Fibroblast of skin of left biceps (primary cell): ENCODE measurements at regions not wholly inside any gene's neighbourhood (a gene's known extent, or its start where the extent isn't known, plus 50 kb on each side); places are given as distances from the start of the nearest gene placed in this dataset.

ENCODE experiments used
- DNase-seq, 2 experiments: peaks; one replicate each; pipeline ENCODE4 v3.0.0-alpha.2; 2013; ENCODE audit warnings: low read depth in 2 of 2

DNA sequence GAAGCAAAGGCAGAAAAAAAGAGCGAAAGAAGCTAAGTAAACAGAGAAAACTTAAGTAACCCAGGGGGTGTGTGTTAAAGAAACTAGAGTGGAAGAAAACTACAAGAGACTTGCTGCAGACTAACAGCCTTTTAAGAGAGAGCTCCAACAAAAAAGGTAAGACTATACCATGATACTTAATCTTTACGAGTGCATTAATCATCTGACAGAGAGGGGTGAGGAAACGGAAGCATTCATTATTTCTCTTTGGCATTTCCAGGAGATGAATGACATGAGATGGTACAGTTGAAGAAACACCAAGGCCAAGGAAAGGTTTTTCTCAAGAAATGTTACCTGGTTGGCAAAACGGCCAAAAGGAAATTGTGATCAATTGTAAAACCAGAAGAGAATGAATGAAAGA lies 906.8 kb downstream of the QKI start:
- DNase-seq: no peak

GRCh38 chr6:164315376-164315775 lies 900.9 kb downstream of the QKI start:
- no peak for DNase-seq

GRCh38 chr6:164308339-164308738 lies 893.8 kb downstream of the QKI start:
- DNase-seq: no peak

- peak in 1 of 2 experiments; percentile 7 for DNase-seq
Observed at GRCh38 chr6:164303102-164303964, 888.8 kb downstream of the QKI start.

- no peak for DNase-seq
Observed at GRCh38 chr6:164296411-164296810, 881.9 kb downstream of the QKI start.

DNA sequence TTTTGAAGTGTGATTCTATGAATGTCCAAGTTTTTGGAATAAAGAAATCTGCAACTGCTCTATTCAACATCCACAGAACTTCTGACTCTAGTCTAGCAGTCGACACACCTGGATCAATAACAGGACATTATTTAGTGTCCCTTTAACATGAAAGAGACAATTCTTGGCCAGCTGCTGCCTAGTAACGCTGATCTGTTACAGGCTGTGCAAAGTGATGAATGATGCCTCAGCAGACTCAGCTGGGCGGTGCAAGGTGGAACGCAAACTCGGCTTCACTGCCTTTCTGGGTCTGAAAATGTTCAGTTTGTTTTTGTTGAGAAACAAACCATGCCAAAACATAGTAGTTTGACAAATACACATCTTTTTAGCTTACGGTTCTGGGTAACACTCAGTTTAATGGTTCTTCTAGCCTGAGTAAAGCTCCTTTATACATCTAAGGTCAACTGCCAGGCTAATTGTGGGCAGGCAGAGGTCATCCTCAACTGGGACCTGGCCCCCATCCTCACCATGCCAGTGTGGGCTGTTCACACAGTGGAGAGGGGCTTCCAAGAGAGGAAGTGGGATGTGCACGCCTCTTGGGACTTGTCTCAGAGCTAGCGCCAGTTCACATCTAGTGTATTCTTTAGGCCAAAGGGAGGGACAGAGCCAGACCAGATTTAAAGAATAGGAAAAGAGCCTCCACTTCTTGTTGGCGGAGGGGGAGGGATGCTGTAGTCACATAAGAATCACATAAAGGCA lies 879.7 kb downstream of the QKI start:
- no peak for DNase-seq

GRCh38 chr6:164291224-164291623 lies 876.7 kb downstream of the QKI start:
- DNase-seq: no peak

DNA sequence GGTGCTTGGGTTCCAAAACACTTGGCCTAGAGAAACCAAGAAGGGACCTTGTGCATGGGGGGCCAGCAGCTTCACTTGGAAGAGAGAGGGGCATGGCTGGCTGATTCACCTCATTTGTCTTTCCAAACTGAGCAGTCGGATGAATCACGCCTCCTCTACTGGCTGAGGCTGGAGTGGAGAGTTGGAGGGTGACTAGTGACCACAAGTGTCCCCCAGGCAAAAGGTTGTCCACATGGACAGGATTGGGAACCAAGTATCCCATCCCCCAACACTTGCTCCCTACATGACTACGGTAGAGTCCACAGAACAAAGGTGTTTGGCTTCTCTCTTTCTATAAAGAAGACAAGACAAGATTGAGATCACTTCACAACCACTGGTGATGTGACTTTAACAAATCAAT lies 875.6 kb downstream of the QKI start:
- DNase-seq: no peak

GRCh38 chr6:164286011-164286410 lies 871.5 kb downstream of the QKI start:
- DNase-seq: no peak

DNA sequence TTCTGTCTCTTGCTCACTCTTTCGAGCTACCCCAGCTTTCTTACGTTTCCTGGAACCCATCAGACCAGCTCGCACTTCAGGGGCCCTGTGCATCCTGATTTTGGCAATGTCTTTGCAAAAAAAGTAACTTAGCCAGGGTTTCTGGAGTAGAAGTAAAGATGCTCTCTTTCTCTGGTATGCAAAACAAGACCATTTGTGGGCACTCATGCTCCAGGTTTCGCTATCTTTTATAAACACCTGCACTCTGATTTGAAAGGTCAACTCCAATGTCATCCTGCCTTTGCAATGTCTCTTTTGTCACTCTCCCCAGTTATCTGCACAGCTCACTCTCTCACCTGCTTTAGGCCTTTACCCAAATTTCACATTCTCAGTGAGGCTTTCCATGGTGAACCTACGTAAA lies 869.1 kb downstream of the QKI start:
- DNase-seq: no peak

- DNase-seq: no peak
Observed at GRCh38 chr6:164276211-164276610, 861.7 kb downstream of the QKI start.

DNA sequence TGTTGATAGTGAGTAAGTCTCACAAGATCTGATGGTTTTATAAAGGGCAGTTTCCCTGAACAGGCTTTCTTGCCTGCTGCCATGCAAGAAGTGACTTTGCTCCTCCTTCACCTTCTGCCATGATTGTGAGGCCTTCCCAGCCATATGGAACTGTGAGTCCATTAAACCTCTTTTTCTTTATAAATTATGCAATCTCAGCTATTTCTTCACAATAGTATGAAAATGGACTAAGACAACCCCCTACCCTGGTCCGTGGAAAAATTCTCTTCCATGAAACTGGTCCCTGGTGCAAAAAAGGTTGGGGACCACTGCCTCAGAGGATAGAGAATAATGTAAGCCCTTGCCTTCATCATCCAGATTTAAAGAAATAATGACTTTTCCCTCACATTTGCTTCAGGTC lies 861.3 kb downstream of the QKI start:
- DNase-seq: no peak

DNA sequence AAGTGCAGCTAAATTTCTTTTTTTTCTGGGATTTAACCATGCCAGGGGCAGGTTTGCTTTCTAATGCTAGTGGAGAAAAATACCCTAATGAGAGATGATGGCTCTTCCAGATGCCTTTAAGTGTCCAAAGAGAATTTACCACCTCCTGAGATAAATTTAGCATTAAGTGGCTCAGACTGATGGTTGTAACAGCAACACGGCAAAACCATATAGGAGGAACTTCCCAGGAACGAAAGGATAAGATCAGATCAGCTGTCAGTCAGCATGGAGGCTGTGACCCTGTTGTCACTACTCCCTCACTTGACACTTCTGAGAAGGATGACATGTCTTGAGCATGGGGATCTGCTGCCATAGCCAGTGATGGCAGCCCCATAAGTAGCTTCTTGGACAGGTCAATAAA lies 860.0 kb downstream of the QKI start:
- DNase-seq: no peak

- no peak for DNase-seq
Observed at GRCh38 chr6:164273491-164273890, 859.0 kb downstream of the QKI start.

DNA sequence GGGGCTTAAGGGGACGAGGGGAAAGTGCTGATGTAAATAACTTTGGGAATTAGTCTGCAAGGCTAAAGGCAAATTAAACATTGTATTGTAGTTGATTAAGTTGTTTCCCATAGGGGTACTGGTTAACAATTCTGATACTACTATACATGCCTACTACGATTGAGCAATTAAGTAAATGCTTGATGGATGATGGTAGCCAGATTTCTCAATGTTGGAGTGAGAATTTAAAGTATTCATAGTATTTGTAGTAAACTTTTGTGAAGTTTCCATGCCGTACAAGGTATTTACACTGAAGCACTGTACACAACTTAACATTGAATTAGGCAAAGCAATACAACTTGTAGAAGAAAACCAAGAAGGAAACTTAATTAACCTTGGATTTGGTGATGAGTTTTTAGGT lies 852.3 kb downstream of the QKI start:
- no peak for DNase-seq

GRCh38 chr6:164262348-164262747 lies 847.8 kb downstream of the QKI start:
- no peak for DNase-seq

DNA sequence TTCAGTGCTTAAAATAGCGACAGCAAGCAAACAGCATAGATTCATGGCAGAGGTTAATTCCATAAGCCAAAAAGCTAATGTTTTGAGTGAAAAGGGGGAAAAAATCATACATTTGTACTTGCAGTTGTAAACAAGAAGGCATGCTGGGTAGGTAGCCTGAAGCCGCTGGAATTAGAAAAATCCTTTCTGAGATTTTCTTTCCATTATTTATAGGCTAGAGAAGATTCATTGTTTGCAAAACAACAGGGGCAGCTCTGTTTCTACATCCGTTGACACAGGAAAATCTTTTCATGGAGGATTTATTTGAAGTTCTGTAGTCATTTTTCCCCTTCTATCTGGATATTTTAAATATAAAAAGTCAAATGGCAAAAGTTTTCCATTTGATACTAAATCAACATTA lies 843.9 kb downstream of the QKI start:
- no peak for DNase-seq

- DNase-seq: no peak
Observed at GRCh38 chr6:164252948-164253347, 838.4 kb downstream of the QKI start.

- DNase-seq: no peak
Observed at GRCh38 chr6:164252291-164252690, 837.8 kb downstream of the QKI start.

DNA sequence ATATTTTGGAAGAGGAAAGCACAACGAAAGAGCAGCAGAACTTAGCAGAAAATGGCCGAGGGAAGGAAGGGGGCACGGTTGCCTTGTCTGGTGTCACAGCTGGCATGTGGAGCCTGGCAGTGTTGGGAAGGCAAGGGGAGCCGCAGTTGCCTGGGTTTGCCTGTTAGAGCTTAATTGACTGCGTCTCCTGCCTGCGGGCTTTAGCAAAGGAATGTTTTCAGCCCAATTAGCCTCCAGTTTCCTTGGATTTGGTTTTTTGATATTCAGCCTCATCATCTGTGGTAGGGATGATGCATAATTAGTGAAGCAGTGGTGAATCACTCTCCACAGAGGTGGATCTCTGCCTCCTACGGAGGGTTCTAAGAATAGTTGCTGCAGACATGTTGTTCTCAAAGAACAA lies 832.6 kb downstream of the QKI start:
- peak; percentile 5 to 13 for DNase-seq

- DNase-seq: no peak
Observed at GRCh38 chr6:164246082-164246481, 831.6 kb downstream of the QKI start.

GRCh38 chr6:164243949-164244348 lies 829.4 kb downstream of the QKI start:
- no peak for DNase-seq

DNA sequence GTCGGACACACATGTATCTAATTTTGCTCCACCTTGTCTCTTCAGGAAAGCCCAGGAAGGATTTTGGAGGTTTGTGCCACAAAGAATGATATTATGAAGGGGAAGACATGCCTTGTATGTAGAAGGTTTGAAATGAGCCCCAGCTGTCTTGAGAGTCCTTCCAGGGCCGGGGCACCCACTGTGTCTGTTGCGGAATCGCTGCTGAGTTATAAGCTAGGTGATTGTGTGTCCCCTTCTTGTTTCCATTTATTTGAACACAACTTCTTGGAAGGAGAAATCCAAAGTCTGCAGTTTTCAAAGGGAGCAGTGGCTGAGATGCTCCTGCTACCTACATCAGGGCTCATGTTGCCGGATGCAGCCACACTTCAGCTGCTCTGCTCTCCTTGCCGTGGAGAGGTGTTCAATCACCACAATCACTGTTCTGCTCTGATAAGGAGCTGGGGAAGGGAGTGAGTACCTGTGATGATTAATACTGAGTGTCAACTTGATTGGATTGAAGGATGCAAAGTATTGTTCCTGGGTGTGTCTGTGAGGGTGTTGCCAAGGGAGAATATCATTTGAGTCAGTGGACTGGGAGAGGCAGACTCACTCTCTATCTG lies 828.6 kb downstream of the QKI start:
- DNase-seq: no peak
